ENCODE measurements at regions not wholly inside any gene's neighbourhood (a gene's known extent, or its start where the extent isn't known, plus 50 kb on each side); places are given as distances from the start of the nearest gene placed in this dataset.

GRCh38 chr5:36796155-36796554 lies 80.4 kb upstream of the NIPBL start:
- TF ChIP-seq CTCF (IDR thresholded peaks at IDR 0.05) = no peak
- TF ChIP-seq POLR2A (IDR thresholded peaks at IDR 0.05) = no peak
- no peak for TF ChIP-seq POLR2AphosphoS5 (IDR thresholded peaks at IDR 0.05)
